OCI-LY1 (cell line): ENCODE measurements at regions not wholly inside any gene's neighbourhood (a gene's known extent, or its start where the extent isn't known, plus 50 kb on each side); places are given as distances from the start of the nearest gene placed in this dataset.

Experiments
- CTCF ChIP-seq: fragments of 200-600 bp; sonication (generic), shearing (Covaris generic); IDR thresholded peaks from 2 replicates; pipeline ENCODE4 v1.5.1; 2017; ENCODE audit warnings: mild to moderate bottlenecking, antibody characterized with exemption, low read length, moderate library complexity, mixed read lengths
- EZH2 ChIP-seq: fragments of 200-600 bp; sonication (generic), shearing (Covaris generic); IDR thresholded peaks from 2 replicates; pipeline ENCODE4 v1.8.0; 2017; ENCODE audit warnings: borderline replicate concordance, mixed run types, mild to moderate bottlenecking, antibody characterized with exemption, low read length, moderate library complexity, mixed read lengths

GRCh38 chr1:99506631-99507030, 139.3 kb upstream of the PALMD start:
- TF ChIP-seq CTCF (no peak), EZH2 (no peak)
